HCT116 (cell line): ENCODE measurements at regions not wholly inside any gene's neighbourhood (a gene's known extent, or its start where the extent isn't known, plus 50 kb on each side); places are given as distances from the start of the nearest gene placed in this dataset.

Experiments used
- ATAC-seq: fragments of 200-7000 bp; cut with Tn5 transposase; 2 replicates; pipeline ENCODE4 v1.9.1; 2020; ENCODE audit warnings: mild to moderate bottlenecking, moderate library complexity
- BruUV-seq: library from RNA; stranded (reverse); fragments of 400-500 nt; replicated peaks from 2 replicates; lab custom pipeline; 2021; lab: Mats Ljungman, UMichigan
- CTCF ChIA-PET: fragments of 300-600 bp; sonication (Branson Sonifier 250); formaldehyde crosslinking; loops from one replicate; lab custom pipeline; 2021; ENCODE audit warnings: antibody characterized with exemption; lab: Charles Lee
- POLR2A ChIA-PET: fragments of 300-600, 350-600 bp; sonication (Branson Sonifier 250); formaldehyde crosslinking; loops from one replicate; lab custom pipeline; 2021; ENCODE audit warnings: antibody characterized with exemption; lab: Charles Lee
- RAD21 ChIA-PET, 2 experiments: fragments of 300-600 bp; sonication (Branson Sonifier 250); formaldehyde crosslinking; loops; one replicate each; lab custom pipeline; 2023; ENCODE audit warnings: low total read pairs in 2 of 2; ENCODE audit not compliant: uncharacterized antibody in 2 of 2, unreplicated experiment in 2 of 2, low non-redundant PET in 1 of 2; lab: Charles Lee
- DNase-seq: peaks from one replicate; pipeline ENCODE4 v3.0.0-alpha.2; 2010; ENCODE audit warnings: low read depth, low spot score
- H2AFZ ChIP-seq: fragments of 200-600 bp; shearing (Covaris generic), sonication (generic); 2 replicates; pipeline ENCODE4 v1.6.1; 2017; ENCODE audit warnings: low read depth, mixed run types, mixed read lengths, antibody characterized with exemption, low read length; ENCODE audit not compliant: poor library complexity, severe bottlenecking
- H3K27ac ChIP-seq: 2 replicates; pipeline ENCODE4 v1.5.1; 2012; ENCODE audit warnings: low read depth, low read length
- H3K27me3 ChIP-seq: fragments of 200-600 bp; sonication (generic); 2 replicates; pipeline ENCODE4 v1.6.1; 2016; ENCODE audit warnings: mixed run types, low read length, mixed read lengths; ENCODE audit not compliant: insufficient read depth
- H3K36me3 ChIP-seq, 2 experiments: fragments of 200-500 bp in 1 of 2; fragments of 200-600 bp in 1 of 2; sonication (Bioruptor generic) in 1 of 2; sonication (generic) in 1 of 2; 2 replicates each; pipeline versions ENCODE4 v1.5.1 to v1.6.1; 2014 to 2016; ENCODE audit warnings: low read length in 2 of 2, inconsistent platforms in 1 of 2, mixed read lengths in 1 of 2, mixed run types in 1 of 2; ENCODE audit not compliant: insufficient read depth in 2 of 2, control insufficient read depth in 1 of 2
- H3K4me1 ChIP-seq, 2 experiments: fragments of 200-600 bp in 1 of 2; sonication (generic) in 1 of 2; 2 replicates each; pipeline versions ENCODE4 v1.5.1 to v1.6.1; 2012 to 2017; ENCODE audit warnings: low read length in 2 of 2, inconsistent platforms in 1 of 2, mild to moderate bottlenecking in 1 of 2, mixed read lengths in 1 of 2, mixed run types in 1 of 2, moderate library complexity in 1 of 2; ENCODE audit not compliant: insufficient read depth in 2 of 2, control insufficient read depth in 1 of 2
- H3K4me2 ChIP-seq: fragments of 200-600 bp; sonication (generic); 2 replicates; pipeline ENCODE4 v1.6.1; 2017; ENCODE audit warnings: mixed run types, low read length, mixed read lengths
- H3K4me3 ChIP-seq, 2 experiments: fragments of 200-600 bp in 1 of 2; sonication (generic) in 1 of 2; replicated peaks in 1 of 2; 2 replicates each; pipeline ENCODE4 v1.5.1; 2011 to 2016; ENCODE audit warnings: low read length in 2 of 2, control low read depth in 1 of 2, low read depth in 1 of 2, mild to moderate bottlenecking in 1 of 2, mixed read lengths in 1 of 2, mixed run types in 1 of 2
- H3K79me2 ChIP-seq: fragments of 200-600 bp; sonication (generic); 2 replicates; pipeline ENCODE4 v1.6.1; 2017; ENCODE audit warnings: mild to moderate bottlenecking, mixed run types, low read length, moderate library complexity, mixed read lengths; ENCODE audit not compliant: insufficient read depth
- H3K9ac ChIP-seq: fragments of 200-600 bp; sonication (generic); 2 replicates; pipeline ENCODE4 v1.6.1; 2016; ENCODE audit warnings: low read length, mixed read lengths
- H3K9me2 ChIP-seq: fragments of 200-600 bp; sonication (generic), shearing (Covaris generic); 2 replicates; pipeline ENCODE4 v1.6.1; 2017; ENCODE audit warnings: mixed run types, mild to moderate bottlenecking, moderate library complexity; ENCODE audit not compliant: insufficient read depth
- H3K9me3 ChIP-seq, 2 experiments: fragments of 200-500 bp in 1 of 2; fragments of 200-600 bp in 1 of 2; sonication (Bioruptor generic) in 1 of 2; sonication (generic) in 1 of 2; 2 replicates each; pipeline ENCODE4 v1.6.1; 2014 to 2017; ENCODE audit warnings: low read length in 2 of 2, mixed read lengths in 2 of 2, inconsistent platforms in 1 of 2, low read depth in 1 of 2, mild to moderate bottlenecking in 1 of 2, mixed run types in 1 of 2, moderate library complexity in 1 of 2; ENCODE audit not compliant: control insufficient read depth in 1 of 2, insufficient read depth in 1 of 2
- H4K20me1 ChIP-seq: fragments of 200-600 bp; sonication (generic), shearing (Covaris generic); 2 replicates; pipeline ENCODE4 v1.6.1; 2017; ENCODE audit warnings: mixed run types, mild to moderate bottlenecking, moderate library complexity; ENCODE audit not compliant: insufficient read depth
- CBX3 ChIP-seq: IDR thresholded peaks from 2 replicates; pipeline ENCODE4 v1.6.1; 2012; ENCODE audit warnings: low read depth
- CEBPB ChIP-seq: IDR thresholded peaks from 2 replicates; pipeline ENCODE4 v1.6.1; 2012; ENCODE audit warnings: low read depth
- EGR1 ChIP-seq: IDR thresholded peaks from 2 replicates; pipeline ENCODE4 v1.6.1; 2012; ENCODE audit warnings: low read depth
- EZH2 ChIP-seq: fragments of 200-600 bp; sonication (generic); IDR thresholded peaks from 2 replicates; pipeline ENCODE4 v1.6.1; 2017; ENCODE audit warnings: antibody characterized with exemption, mixed run types
- EZH2phosphoT487 ChIP-seq: fragments of 200-600 bp; IDR thresholded peaks from 2 replicates; pipeline ENCODE4 v1.6.1; 2018; ENCODE audit warnings: antibody characterized with exemption, borderline replicate concordance
- POLR2A ChIP-seq: IDR thresholded peaks from 2 replicates; pipeline ENCODE4 v1.7.0; 2011; ENCODE audit warnings: borderline replicate concordance; ENCODE audit not compliant: insufficient read depth, insufficient read length; ENCODE audit errors: extremely low read depth
- RAD21 ChIP-seq: IDR thresholded peaks from 2 replicates; pipeline ENCODE4 v1.6.1; 2012; ENCODE audit warnings: low read depth, mild to moderate bottlenecking
- REST ChIP-seq: IDR thresholded peaks from 2 replicates; pipeline ENCODE4 v1.6.1; 2012; ENCODE audit warnings: low read depth
- TCF7L2 ChIP-seq: IDR thresholded peaks from 2 replicates; pipeline ENCODE4 v1.7.0; 2011; ENCODE audit warnings: borderline replicate concordance, inconsistent platforms; ENCODE audit not compliant: insufficient read depth, insufficient read length; ENCODE audit errors: extremely low read depth
- YY1 ChIP-seq: IDR thresholded peaks from 2 replicates; pipeline ENCODE4 v1.6.1; 2011; ENCODE audit warnings: low read length, low read depth, moderate library complexity, mild to moderate bottlenecking; ENCODE audit not compliant: insufficient replicate concordance; ENCODE audit errors: extremely low read depth
- ZFX ChIP-seq: fragments of 450-650 bp; IDR thresholded peaks from 2 replicates; pipeline ENCODE4 v1.6.1; 2017
- ZNF274 ChIP-seq: fragments of 200-500 bp; sonication (Bioruptor generic); IDR thresholded peaks from 2 replicates; pipeline ENCODE4 v1.6.1; 2014; ENCODE audit warnings: mild to moderate bottlenecking, low read depth, low read length, inconsistent platforms
- intact Hi-C: fragments of 100-400 bp; cut with micrococcal nuclease; formaldehyde crosslinking; loops from 2 replicates; pipeline ENCODE4 v1.10.0; 2022

DNA sequence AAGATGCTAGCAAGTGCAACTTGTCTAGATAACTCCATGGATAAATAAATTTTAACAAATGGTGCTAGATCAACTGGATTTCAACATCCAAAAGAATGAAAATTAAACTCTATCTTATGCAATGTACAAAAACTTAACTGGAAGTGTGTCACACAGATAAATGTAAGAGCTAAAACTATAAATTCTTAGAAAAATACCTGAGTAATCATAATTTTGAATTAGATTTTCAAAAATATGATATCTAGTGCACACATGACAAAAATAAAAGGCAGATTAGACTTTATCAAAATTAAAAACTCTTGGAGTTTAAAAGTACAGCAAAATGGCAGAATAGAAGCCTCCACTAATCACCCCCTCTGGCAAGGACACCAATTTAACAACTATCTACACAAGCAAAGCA lies 1791.2 kb upstream of the CDH6 start:
- H3K4me1 ChIP-seq: no peaks in the 10 kb centered on the region
- H3K4me2 ChIP-seq: no peak overlapping the region
- CTCF ChIA-PET: no interaction called here
- H2AFZ ChIP-seq: no peak overlapping the region
- H3K79me2 ChIP-seq: no peaks in the 10 kb centered on the region
- BruUV-seq: no TSS peak
- intact Hi-C loops: no loop called here
- H3K36me3 ChIP-seq: no peaks in the 10 kb centered on the region
- H3K27ac ChIP-seq: no peak overlapping the region
- TF ChIP-seq EZH2phosphoT487 (no peak), CBX3 (no peak), ZFX (no peak), EGR1 (no peak), TCF7L2 (no peak), ZNF274 (no peak), POLR2A (no peak), RAD21 (no peak), EZH2 (no peak), CEBPB (no peak), YY1 (no peak), REST (no peak)
- H3K9ac ChIP-seq: no peak overlapping the region
- no peak overlapping the region for H3K4me3 ChIP-seq
- no peaks in the 10 kb centered on the region for H3K9me2 ChIP-seq
- DNase-seq (no peak), ATAC-seq (no peak)
- RAD21 ChIA-PET: no interaction called here
- H3K9me3 ChIP-seq: peaks cover 11 to 19% of the 10 kb centered on the region in 2 experiments; a peak in 2 of 4 replicates
- H3K27me3 ChIP-seq: no peaks in the 10 kb centered on the region
- POLR2A ChIA-PET: no interaction called here
- no peaks in the 10 kb centered on the region for H4K20me1 ChIP-seq
